ENCODE measurements at regions not wholly inside any gene's neighbourhood (a gene's known extent, or its start where the extent isn't known, plus 50 kb on each side); places are given as distances from the start of the nearest gene placed in this dataset.

DNA sequence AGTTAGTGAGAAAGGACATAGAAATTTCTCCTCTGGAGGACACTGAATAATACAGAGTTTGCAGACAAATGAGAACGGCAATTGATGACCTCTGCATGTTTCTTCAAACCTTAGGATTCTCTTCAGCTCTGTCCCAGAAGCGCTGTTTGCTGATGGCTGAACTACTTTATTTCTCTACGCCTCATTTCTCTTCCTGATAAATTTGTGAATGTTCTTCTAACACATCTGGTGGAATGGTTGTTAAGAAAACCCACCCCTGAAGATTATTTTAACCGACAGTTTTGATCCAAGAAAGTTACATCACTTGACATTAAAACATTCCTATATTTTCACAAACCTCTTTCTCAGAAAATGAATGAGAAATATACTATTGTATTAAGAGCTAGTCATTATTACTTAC is 1150.6 kb downstream of the DTWD2 start:
- ChIA-PET POLR2A (no interaction called here), CTCF (no interaction called here)
- Histone ChIP-seq H2AFZ (ENCODE audit: low read depth, low read length) (no peak overlapping the region), H4K20me1 (replicated peaks; ENCODE audit: control insufficient read depth, extremely low read depth, insufficient read depth, low read length) (no peaks in the 10 kb centered on the region), H3K4me3 (replicated peaks in 1 of 3; ENCODE audit: insufficient read depth in 1 of 3, low read depth in 1 of 3, low read length in 3 of 3) (no peak overlapping the region), H3K27ac (ENCODE audit: insufficient read depth, low read depth, low read length) (no peak overlapping the region), H3K9me1 (replicated peaks; ENCODE audit: control insufficient read depth, extremely low read depth, insufficient read depth, low read length) (no peaks in the 10 kb centered on the region), H3K36me3 (ENCODE audit: control insufficient read depth in 2 of 2, extremely low read depth in 1 of 2, insufficient read depth in 2 of 2, low read length in 2 of 2) (no peaks in the 10 kb centered on the region), H3K27me3 (ENCODE audit: control insufficient read depth in 2 of 2, insufficient read depth in 2 of 2, low read length in 2 of 2) (no peaks in the 10 kb centered on the region), H3K9ac (replicated peaks; ENCODE audit: extremely low read depth, insufficient read depth, low read length) (no peak overlapping the region), H3K9me3 (replicated peaks; ENCODE audit: control insufficient read depth, insufficient read depth, low read length) (peaks cover 2% of the 10 kb centered on the region), H3K79me2 (ENCODE audit: control insufficient read depth, insufficient read depth, low read length) (no peaks in the 10 kb centered on the region), H3K4me1 (ENCODE audit: control insufficient read depth, extremely low read depth, insufficient read depth, low read length) (no peaks in the 10 kb centered on the region), H3K4me2 (ENCODE audit: insufficient read depth, low read length) (no peak overlapping the region)
- FAIRE-seq, result no peak
- no TSS peak for BruUV-seq (replicated peaks)
- DNase-seq (ENCODE audit: low read depth, low spot score), result no peak
- intact Hi-C loops (cut with micrococcal nuclease) (no loop called here), dilution Hi-C loops (cut with MboI; ENCODE audit: extremely low pct_ligation_motif_present, low sequenced_read_pairs) (no loop called here)
- no peak for TF ChIP-seq FOS (IDR thresholded peaks at IDR 0.05; ENCODE audit: borderline replicate concordance, insufficient read depth, low read length)
- TF ChIP-seq, protein P1, sequence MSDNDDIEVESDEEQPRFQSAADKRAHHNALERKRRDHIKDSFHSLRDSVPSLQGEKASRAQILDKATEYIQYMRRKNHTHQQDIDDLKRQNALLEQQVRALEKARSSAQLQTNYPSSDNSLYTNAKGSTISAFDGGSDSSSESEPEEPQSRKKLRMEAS (IDR thresholded peaks at IDR 0.05; ENCODE audit: insufficient read depth, insufficient read length), result no peak
- no peak for TF ChIP-seq MYC (IDR thresholded peaks at IDR 0.05; ENCODE audit: low read depth, low read length)
- no peak for TF ChIP-seq GATA2 (IDR thresholded peaks at IDR 0.05; ENCODE audit: insufficient read depth, insufficient read length, low read depth, low read length)
- no peak for TF ChIP-seq POLR2AphosphoS5 (IDR thresholded peaks at IDR 0.05; ENCODE audit: insufficient read depth, low read depth, low read length)
- TF ChIP-seq POLR2A (IDR thresholded peaks at IDR 0.05; ENCODE audit: low read depth, low read length), result no peak
- TF ChIP-seq EZH2 (IDR thresholded peaks at IDR 0.05; ENCODE audit: borderline replicate concordance, low read depth, low read length, severe bottlenecking), result no peak
- TF ChIP-seq CTCF (IDR thresholded peaks at IDR 0.05; ENCODE audit: extremely low read depth in 1 of 2, insufficient read depth in 1 of 2, low read depth in 1 of 2, low read length in 2 of 2), result no peak
- no peak for TF ChIP-seq JUN (IDR thresholded peaks at IDR 0.05; ENCODE audit: borderline replicate concordance, insufficient read depth, insufficient read length, low read depth)
